ENCODE measurements at regions not wholly inside any gene's neighbourhood (a gene's known extent, or its start where the extent isn't known, plus 50 kb on each side); places are given as distances from the start of the nearest gene placed in this dataset.

GRCh38 chr16:85510041-85510659 lies 103.0 kb upstream of the GSE1 start:
- TF ChIP-seq CTCF (IDR thresholded peaks at IDR 0.05 in 4 of 5, conservative IDR thresholded peaks at IDR 0.05 in 1 of 5) (no peak), POLR2A (IDR thresholded peaks at IDR 0.05) (no peak)
